ENCODE measurements at regions not wholly inside any gene's neighbourhood (a gene's known extent, or its start where the extent isn't known, plus 50 kb on each side); places are given as distances from the start of the nearest gene placed in this dataset.

DNA sequence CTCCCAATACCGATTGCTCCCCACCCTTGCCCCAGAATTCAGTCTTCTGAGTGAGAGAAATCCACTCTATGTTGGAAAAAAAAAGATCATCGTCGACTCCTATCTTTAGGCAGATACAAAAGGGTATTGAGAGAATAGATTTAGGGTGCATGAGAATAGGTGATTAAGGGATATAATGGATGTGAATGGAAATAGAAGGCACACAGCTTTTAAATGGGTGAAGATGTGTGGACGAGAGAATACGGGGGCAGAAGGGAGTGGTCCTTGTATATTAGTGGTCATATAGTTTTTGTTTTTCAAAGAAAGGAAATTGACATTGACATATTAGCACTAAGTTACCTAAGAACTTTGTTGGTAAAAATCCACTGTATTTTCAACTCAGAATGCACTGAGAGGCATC lies 98.6 kb upstream of the HDAC9 start:
- TF ChIP-seq POLR2A (IDR thresholded peaks at IDR 0.05), result no peak
- TF ChIP-seq, protein P1, sequence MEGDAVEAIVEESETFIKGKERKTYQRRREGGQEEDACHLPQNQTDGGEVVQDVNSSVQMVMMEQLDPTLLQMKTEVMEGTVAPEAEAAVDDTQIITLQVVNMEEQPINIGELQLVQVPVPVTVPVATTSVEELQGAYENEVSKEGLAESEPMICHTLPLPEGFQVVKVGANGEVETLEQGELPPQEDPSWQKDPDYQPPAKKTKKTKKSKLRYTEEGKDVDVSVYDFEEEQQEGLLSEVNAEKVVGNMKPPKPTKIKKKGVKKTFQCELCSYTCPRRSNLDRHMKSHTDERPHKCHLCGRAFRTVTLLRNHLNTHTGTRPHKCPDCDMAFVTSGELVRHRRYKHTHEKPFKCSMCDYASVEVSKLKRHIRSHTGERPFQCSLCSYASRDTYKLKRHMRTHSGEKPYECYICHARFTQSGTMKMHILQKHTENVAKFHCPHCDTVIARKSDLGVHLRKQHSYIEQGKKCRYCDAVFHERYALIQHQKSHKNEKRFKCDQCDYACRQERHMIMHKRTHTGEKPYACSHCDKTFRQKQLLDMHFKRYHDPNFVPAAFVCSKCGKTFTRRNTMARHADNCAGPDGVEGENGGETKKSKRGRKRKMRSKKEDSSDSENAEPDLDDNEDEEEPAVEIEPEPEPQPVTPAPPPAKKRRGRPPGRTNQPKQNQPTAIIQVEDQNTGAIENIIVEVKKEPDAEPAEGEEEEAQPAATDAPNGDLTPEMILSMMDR (IDR thresholded peaks at IDR 0.05), result no peak

Measured in Peyer's patch (tissue), 4 donors.